ENCODE measurements at regions not wholly inside any gene's neighbourhood (a gene's known extent, or its start where the extent isn't known, plus 50 kb on each side); places are given as distances from the start of the nearest gene placed in this dataset.

GRCh38 chr14:42654707-42655106, 1048.0 kb downstream of the LRFN5 start:
- TF ChIP-seq CTCF (IDR thresholded peaks at IDR 0.05; ENCODE audit: low read depth, low read length): no peak
- Histone ChIP-seq H3K4me3 (ENCODE audit: low read depth, low read length) (no peak overlapping the region), H3K36me3 (no peaks in the 10 kb centered on the region), H3K9me3 (no peaks in the 10 kb centered on the region; the same call in 1 of the 2 replicates), H3K4me1 (no peaks in the 10 kb centered on the region), H3K27me3 (no peaks in the 10 kb centered on the region)
- no peak for DNase-seq

GRCh38 chr14:42642787-42643186, 1036.1 kb downstream of the LRFN5 start:
- no peak for TF ChIP-seq CTCF (IDR thresholded peaks at IDR 0.05; ENCODE audit: low read depth, low read length)
- H3K9me3 ChIP-seq: no peaks in the 10 kb centered on the region
- H3K4me1 ChIP-seq: no peaks in the 10 kb centered on the region

GRCh38 chr14:42633504-42634095, 1026.9 kb downstream of the LRFN5 start:
- Histone ChIP-seq H3K36me3 (no peaks in the 10 kb centered on the region), H3K27me3 (no peaks in the 10 kb centered on the region), H3K9me3 (no peaks in the 10 kb centered on the region), H3K4me1 (no peaks in the 10 kb centered on the region), H3K4me3 (ENCODE audit: low read depth, low read length) (no peak overlapping the region)
- no peak for DNase-seq
- no peak for TF ChIP-seq CTCF (IDR thresholded peaks at IDR 0.05; ENCODE audit: low read depth, low read length)

More at GRCh38 chr14:42642787-42643186, 1036.1 kb downstream of the LRFN5 start:
- Histone ChIP-seq H3K36me3 (no peaks in the 10 kb centered on the region), H3K27me3 (no peaks in the 10 kb centered on the region), H3K4me3 (ENCODE audit: low read depth, low read length) (no peak overlapping the region)
- no peak for DNase-seq

DNA sequence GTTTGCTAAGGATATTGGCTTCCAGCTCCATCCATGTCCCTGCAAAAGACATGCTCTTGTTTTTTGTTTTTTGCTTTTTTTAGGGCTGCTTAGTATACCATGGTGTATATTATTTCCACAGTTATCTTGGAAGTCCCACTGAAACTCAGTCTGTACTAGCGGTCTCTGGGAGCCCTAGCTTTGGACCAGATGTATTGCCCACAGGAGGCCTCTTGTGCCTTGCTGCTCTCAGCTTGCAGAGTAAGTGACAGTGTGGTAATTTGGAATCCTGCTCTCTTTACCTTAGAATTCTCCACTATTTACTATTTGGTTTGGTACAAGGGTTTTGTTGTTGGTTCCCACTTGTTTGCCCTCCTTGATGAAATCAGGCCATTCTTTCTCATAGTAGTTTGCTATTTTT, 1022.9 kb downstream of the LRFN5 start:
- H3K4me3 ChIP-seq (ENCODE audit: low read depth, low read length): no peak overlapping the region
- H3K9me3 ChIP-seq: no peaks in the 10 kb centered on the region
- no peak for TF ChIP-seq CTCF (IDR thresholded peaks at IDR 0.05; ENCODE audit: low read depth, low read length)
- no peak for DNase-seq
- H3K36me3 ChIP-seq: no peaks in the 10 kb centered on the region
- H3K27me3 ChIP-seq: no peaks in the 10 kb centered on the region
- H3K4me1 ChIP-seq: no peaks in the 10 kb centered on the region

DNA sequence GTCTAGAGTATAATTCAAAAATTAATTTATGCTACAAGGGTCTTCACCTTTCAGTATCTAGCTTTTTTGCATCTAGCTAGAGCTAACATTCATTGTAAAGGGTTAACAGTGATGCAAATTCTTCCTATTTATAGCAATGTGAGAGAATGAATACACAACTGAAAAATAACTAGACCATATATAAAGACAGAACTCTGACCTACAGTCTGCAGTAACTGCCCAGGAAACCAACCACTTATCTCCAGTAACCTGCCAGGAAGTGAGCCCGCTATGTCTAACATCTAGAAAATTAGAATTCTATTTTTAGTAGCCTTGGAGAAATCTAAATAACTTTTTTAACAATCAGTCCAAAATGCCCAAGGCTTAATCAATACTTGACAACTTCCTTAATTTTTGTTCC, 1021.9 kb downstream of the LRFN5 start:
- Histone ChIP-seq H3K27me3 (no peaks in the 10 kb centered on the region), H3K36me3 (no peaks in the 10 kb centered on the region), H3K9me3 (no peaks in the 10 kb centered on the region), H3K4me3 (ENCODE audit: low read depth, low read length) (no peak overlapping the region), H3K4me1 (no peaks in the 10 kb centered on the region)
- no peak for TF ChIP-seq CTCF (IDR thresholded peaks at IDR 0.05; ENCODE audit: low read depth, low read length)
- no peak for DNase-seq

DNA sequence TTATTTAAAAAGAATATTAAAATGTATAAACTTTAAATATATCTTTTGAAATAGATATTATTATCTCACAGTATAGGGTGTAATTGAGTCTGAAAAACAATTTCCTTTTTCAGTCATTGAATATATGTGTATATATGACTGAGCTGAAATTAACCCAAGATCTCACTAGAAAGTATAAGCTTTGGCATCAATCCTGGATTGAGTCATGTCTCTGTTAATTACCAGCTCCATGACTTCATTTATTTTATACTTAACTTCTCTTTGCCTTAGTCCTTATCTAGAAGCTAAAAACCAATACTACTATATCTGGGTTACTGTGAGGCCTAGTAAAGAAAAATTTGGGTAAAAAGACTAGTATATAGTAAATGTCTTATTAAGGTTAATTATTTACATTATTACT, 1020.3 kb downstream of the LRFN5 start:
- no peak for DNase-seq
- H3K9me3 ChIP-seq: no peaks in the 10 kb centered on the region
- H3K4me1 ChIP-seq: no peaks in the 10 kb centered on the region
- no peak for TF ChIP-seq CTCF (IDR thresholded peaks at IDR 0.05; ENCODE audit: low read depth, low read length)
- no peaks in the 10 kb centered on the region for H3K27me3 ChIP-seq
- H3K36me3 ChIP-seq: no peaks in the 10 kb centered on the region
- no peak overlapping the region for H3K4me3 ChIP-seq (ENCODE audit: low read depth, low read length)

All from BE2C (cell line).